H4 (cell line): ENCODE measurements at regions not wholly inside any gene's neighbourhood (a gene's known extent, or its start where the extent isn't known, plus 50 kb on each side); places are given as distances from the start of the nearest gene placed in this dataset.
"Not testable (repeated sequence)": the region's sequence is repeated elsewhere in the genome, so short reads cannot be mapped to it uniquely, and the experiment has no call there.

ENCODE experiments used
- DNase-seq: peaks from one replicate; pipeline ENCODE4 v3.0.0-alpha.2; 2015; ENCODE audit warnings: low spot score

GRCh38 chr15:23924686-23925085 is 237.6 kb upstream of the NDN start:
- no peak for DNase-seq

- no peak for DNase-seq
Observed at GRCh38 chr15:23954931-23955330, 267.8 kb upstream of the NDN start.

GRCh38 chr15:23983500-23984259 is 296.6 kb upstream of the NDN start:
- DNase-seq: no peak

GRCh38 chr15:23994273-23994672 is 307.2 kb upstream of the NDN start:
- DNase-seq: no peak

DNA sequence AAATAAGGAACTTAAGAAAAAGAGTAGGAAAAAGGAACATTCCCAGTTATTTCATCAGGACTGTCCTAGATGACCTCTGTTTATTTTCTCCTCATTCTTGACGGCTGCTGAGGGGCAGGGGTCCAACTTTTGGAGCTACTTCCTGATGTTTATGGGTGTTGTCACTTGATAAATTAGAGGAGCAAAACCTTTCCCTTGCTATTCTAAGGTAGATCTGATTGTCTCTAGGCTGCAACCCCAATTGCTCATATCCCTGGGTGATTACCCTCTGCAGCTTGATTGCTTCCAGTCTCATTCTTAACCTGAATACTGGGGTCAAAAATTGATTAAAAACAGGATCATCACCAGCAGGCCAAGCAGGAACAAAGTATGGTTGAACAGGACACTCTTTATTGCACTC is 311.0 kb upstream of the NDN start:
- no peak for DNase-seq

- no peak for DNase-seq
Observed at GRCh38 chr15:24008476-24008875, 321.4 kb upstream of the NDN start.

DNA sequence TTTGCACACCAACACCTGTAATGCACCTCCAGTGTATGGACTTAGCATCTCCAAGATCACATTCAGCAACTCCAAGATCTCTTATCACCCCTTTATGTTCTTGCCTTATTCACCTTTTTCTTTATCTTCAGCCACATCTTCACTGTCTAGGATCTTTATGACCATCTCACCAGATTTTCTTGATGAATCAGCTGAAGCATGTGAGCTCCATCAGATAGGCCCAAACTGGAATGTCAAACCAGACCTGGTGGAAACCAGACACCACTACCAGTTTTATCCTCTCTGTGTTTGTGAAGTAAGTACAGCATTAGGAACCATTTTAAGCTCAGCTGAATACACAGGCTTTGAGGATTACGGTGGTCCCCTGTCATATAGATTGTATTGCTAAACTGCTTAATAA is 330.4 kb upstream of the NDN start:
- no peak for DNase-seq

DNA sequence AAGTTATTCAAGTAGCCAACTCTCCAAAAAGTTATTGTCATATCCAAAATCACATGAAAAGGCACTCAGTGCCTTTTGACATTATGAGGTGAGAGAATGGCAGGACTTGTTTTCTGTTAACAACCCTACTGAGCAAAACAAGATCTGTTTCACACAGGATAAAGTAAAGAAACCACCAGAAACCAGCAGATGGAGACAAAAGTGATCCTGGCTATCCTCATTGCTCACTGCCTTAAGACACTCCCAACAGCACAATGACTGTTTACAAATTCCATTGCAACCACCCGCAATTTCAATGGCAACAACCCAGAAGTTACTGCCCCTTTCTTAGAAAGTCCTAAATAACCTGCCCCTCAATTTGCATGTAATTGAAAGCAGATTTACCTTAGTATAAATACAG is 352.6 kb upstream of the NDN start:
- DNase-seq: no peak

- no peak for DNase-seq
Observed at GRCh38 chr15:24054547-24055245, 367.6 kb upstream of the NDN start.

GRCh38 chr15:24067733-24068501 is 380.8 kb upstream of the NDN start:
- DNase-seq: no peak

- no peak for DNase-seq
Observed at GRCh38 chr15:24075420-24076089, 388.4 kb upstream of the NDN start.

- no peak for DNase-seq
Observed at GRCh38 chr15:24076090-24076784, 389.1 kb upstream of the NDN start.

GRCh38 chr15:24078310-24079029 is 391.4 kb upstream of the NDN start:
- DNase-seq: no peak

- not testable (repeated sequence) for DNase-seq
Observed at GRCh38 chr15:24088941-24089340, 401.8 kb upstream of the NDN start.

DNA sequence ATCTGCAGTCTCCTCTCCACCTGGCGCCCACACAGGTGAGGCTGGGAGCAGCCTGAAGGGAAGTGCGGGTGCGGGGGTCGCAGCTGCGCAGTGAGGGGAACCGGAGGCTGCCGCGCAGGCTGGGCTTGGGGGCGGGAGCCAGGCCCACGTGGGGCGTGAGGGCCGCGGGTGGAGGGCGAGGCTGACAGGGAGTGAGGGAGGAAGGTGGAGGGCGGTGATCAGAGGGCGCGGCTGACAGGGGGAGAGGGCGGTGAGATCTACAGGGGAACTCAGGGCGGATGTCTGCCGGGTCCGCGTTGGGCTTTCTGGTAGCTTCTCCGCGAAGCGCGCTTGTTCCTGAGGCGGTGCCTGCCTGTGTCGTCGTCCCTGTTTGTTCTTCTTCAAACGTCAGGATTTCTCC is 414.4 kb upstream of the NDN start:
- DNase-seq: not testable (repeated sequence)

DNA sequence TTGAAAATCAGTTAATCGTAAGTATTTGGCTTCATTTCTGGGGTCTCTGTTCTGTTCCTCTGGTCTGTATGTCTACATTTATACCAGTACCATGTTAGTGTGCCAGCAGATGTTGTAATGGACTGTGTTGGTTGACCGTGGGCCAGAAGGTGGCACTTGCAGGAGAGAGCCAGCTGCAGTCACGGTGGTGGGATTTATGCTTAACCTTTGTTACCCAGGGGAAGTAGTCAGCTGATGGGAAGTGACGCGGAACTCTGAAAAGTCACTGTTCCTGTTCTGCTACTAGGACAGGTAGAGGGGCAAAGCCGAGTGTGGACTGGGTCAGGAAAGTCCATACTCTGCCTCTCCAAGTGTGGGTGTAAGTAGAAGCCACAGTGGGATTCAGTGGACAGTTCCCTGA is 420.4 kb upstream of the NDN start:
- DNase-seq: not testable (repeated sequence)

DNA sequence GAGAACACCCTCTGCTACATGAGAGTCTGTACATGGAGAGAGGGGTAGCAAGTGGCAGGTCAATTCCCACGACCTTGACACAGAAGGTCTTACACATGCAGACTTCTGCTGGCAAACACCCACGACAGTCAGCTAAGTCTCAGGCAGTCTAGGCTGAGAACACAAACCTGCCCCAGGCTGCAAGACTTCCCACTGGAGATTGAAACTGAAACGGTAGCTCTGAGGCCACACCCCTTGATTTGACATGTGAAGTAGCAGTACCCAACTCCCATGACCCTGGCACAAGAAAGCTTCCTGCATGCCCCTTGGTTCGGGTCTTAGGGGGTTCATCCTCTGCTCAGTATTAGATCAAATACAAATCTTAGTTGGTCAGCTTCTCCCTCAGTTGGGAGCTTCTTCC is 420.8 kb upstream of the NDN start:
- DNase-seq: not testable (repeated sequence)

- not testable (repeated sequence) for DNase-seq
Observed at GRCh38 chr15:24108349-24108748, 421.2 kb upstream of the NDN start.

DNA sequence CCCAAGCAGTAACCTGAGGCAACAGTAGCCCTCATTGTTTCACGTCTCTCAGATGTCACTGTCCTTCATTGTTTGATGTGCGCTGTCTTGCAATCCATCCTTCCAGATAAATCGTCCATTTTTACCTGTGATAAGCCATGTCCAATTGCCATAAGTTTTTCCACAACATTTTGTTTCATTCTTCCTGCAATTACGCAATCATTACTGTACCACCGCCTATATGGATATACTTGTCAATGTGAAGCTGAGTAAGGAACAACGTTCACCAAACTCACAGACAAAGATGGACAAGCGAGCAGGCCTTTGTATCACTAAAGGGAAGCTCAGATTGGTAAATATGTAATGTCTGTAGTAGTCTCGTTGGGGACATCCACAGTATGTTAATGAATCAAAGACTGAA is 452.5 kb upstream of the NDN start:
- DNase-seq: not testable (repeated sequence)

GRCh38 chr15:24145070-24145469 is 458.0 kb upstream of the NDN start:
- not testable (repeated sequence) for DNase-seq

GRCh38 chr15:24146251-24146650 is 459.1 kb upstream of the NDN start:
- DNase-seq: no peak
